ENCODE measurements at regions not wholly inside any gene's neighbourhood (a gene's known extent, or its start where the extent isn't known, plus 50 kb on each side); places are given as distances from the start of the nearest gene placed in this dataset.

GRCh38 chr20:57040466-57040865 is 226.0 kb downstream of the BMP7 start:
- ChIA-PET POLR2A (interaction anchor here (0.7 to 4.7 kb wide), 7 partner anchors 11 to 326 kb away, joined by 3 to 48 read pairs (median 3); no protein-coding TSS in a partner anchor), CTCF (interaction anchor here (1.4 to 1.5 kb wide), 2 partner anchors 9 to 21 kb away, joined by 3 to 5 read pairs; no protein-coding TSS in a partner anchor)
- H3K9me3 Mint-ChIP-seq (ENCODE audit: unreplicated experiment) = no peaks in the 10 kb centered on the region

GRCh38 chr20:57040924-57041323 is 225.5 kb downstream of the BMP7 start:
- Mint-ChIP-seq H3K27ac (ENCODE audit: low read depth, unreplicated experiment) (no peak overlapping the region), H3K4me3 (ENCODE audit: unreplicated experiment) (no peak overlapping the region), H3K9me3 (ENCODE audit: unreplicated experiment) (no peaks in the 10 kb centered on the region), H3K36me3 (ENCODE audit: insufficient read depth, unreplicated experiment) (no peaks in the 10 kb centered on the region), H3K27me3 (ENCODE audit: insufficient read depth, unreplicated experiment) (peaks cover 15% of the 10 kb centered on the region), H3K4me1 (ENCODE audit: insufficient read depth, unreplicated experiment) (peaks cover 10% of the 10 kb centered on the region)
- intact Hi-C loops (cut with micrococcal nuclease) = loop anchor here (10.0 kb wide), 1 partner anchor 406 kb away; no protein-coding TSS in a partner anchor
- CTCF ChIA-PET = interaction anchor here (0.5 to 1.4 kb wide), 5 partner anchors 10 to 490 kb away, joined by 3 to 4 read pairs (median 3); no protein-coding TSS in a partner anchor
- DNase-seq (ENCODE audit: unreplicated experiment) = peak; percentile 74
- TF ChIP-seq, protein P1, sequence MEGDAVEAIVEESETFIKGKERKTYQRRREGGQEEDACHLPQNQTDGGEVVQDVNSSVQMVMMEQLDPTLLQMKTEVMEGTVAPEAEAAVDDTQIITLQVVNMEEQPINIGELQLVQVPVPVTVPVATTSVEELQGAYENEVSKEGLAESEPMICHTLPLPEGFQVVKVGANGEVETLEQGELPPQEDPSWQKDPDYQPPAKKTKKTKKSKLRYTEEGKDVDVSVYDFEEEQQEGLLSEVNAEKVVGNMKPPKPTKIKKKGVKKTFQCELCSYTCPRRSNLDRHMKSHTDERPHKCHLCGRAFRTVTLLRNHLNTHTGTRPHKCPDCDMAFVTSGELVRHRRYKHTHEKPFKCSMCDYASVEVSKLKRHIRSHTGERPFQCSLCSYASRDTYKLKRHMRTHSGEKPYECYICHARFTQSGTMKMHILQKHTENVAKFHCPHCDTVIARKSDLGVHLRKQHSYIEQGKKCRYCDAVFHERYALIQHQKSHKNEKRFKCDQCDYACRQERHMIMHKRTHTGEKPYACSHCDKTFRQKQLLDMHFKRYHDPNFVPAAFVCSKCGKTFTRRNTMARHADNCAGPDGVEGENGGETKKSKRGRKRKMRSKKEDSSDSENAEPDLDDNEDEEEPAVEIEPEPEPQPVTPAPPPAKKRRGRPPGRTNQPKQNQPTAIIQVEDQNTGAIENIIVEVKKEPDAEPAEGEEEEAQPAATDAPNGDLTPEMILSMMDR (IDR thresholded peaks at IDR 0.05; ENCODE audit: unreplicated experiment) = no peak
- no TSS peak for BruUV-seq (replicated peaks)
- POLR2A ChIA-PET = interaction anchor here (0.7 to 4.7 kb wide), 6 partner anchors 10 to 326 kb away, joined by 3 to 48 read pairs (median 3); no protein-coding TSS in a partner anchor

More at GRCh38 chr20:57040466-57040865, 226.0 kb downstream of the BMP7 start:
- Mint-ChIP-seq H3K4me3 (ENCODE audit: unreplicated experiment) (no peak overlapping the region), H3K27ac (ENCODE audit: low read depth, unreplicated experiment) (no peak overlapping the region), H3K36me3 (ENCODE audit: insufficient read depth, unreplicated experiment) (no peaks in the 10 kb centered on the region), H3K27me3 (ENCODE audit: insufficient read depth, unreplicated experiment) (peaks cover 19% of the 10 kb centered on the region), H3K4me1 (ENCODE audit: insufficient read depth, unreplicated experiment) (peaks cover 10% of the 10 kb centered on the region)
- no TSS peak for BruUV-seq (replicated peaks)
- TF ChIP-seq, protein P1 (IDR thresholded peaks at IDR 0.05; ENCODE audit: unreplicated experiment) = no peak
- intact Hi-C loops (cut with micrococcal nuclease) = loop anchor here (10.0 kb wide), 1 partner anchor 406 kb away; no protein-coding TSS in a partner anchor
- DNase-seq (ENCODE audit: unreplicated experiment) = no peak

GRCh38 chr20:57043091-57043490 is 223.3 kb downstream of the BMP7 start:
- TF ChIP-seq, protein P1 (IDR thresholded peaks at IDR 0.05; ENCODE audit: unreplicated experiment) = no peak
- Mint-ChIP-seq H3K9me3 (ENCODE audit: unreplicated experiment) (no peaks in the 10 kb centered on the region), H3K36me3 (ENCODE audit: insufficient read depth, unreplicated experiment) (no peaks in the 10 kb centered on the region), H3K27ac (ENCODE audit: low read depth, unreplicated experiment) (no peak overlapping the region), H3K4me3 (ENCODE audit: unreplicated experiment) (no peak overlapping the region), H3K27me3 (ENCODE audit: insufficient read depth, unreplicated experiment) (no peaks in the 10 kb centered on the region), H3K4me1 (ENCODE audit: insufficient read depth, unreplicated experiment) (peaks cover 18% of the 10 kb centered on the region)
- intact Hi-C loops (cut with micrococcal nuclease) = loop anchor here (10.0 kb wide), 1 partner anchor 408 kb away; no protein-coding TSS in a partner anchor
- DNase-seq (ENCODE audit: unreplicated experiment) = peak; percentile 24
- ChIA-PET CTCF (interaction anchor here (0.6 to 4.4 kb wide), 10 partner anchors 16 to 525 kb away, joined by 3 to 29 read pairs (median 3); no protein-coding TSS in a partner anchor), POLR2A (interaction anchor here (0.5 to 4.7 kb wide), 18 partner anchors 9 to 651 kb away, joined by 3 to 48 read pairs (median 5); partner anchors contain the start of genes AURKA and CSTF1)
- no TSS peak for BruUV-seq (replicated peaks)

GRCh38 chr20:57043669-57044268 is 222.7 kb downstream of the BMP7 start:
- POLR2A ChIA-PET = interaction anchor here (0.7 to 4.7 kb wide), 17 partner anchors 8 to 651 kb away, joined by 3 to 48 read pairs (median 5); partner anchors contain the start of genes AURKA and CSTF1
- no peak overlapping the region for H3K4me3 Mint-ChIP-seq (ENCODE audit: unreplicated experiment)
- CTCF ChIA-PET = interaction anchor here (0.6 to 4.4 kb wide), 11 partner anchors 15 to 1591 kb away, joined by 3 to 29 read pairs (median 3); no protein-coding TSS in a partner anchor
- no peaks in the 10 kb centered on the region for H3K9me3 Mint-ChIP-seq (ENCODE audit: unreplicated experiment)
- H3K4me1 Mint-ChIP-seq (ENCODE audit: insufficient read depth, unreplicated experiment) = peaks cover 18% of the 10 kb centered on the region
- no TSS peak for BruUV-seq (replicated peaks)
- no peak for DNase-seq (ENCODE audit: unreplicated experiment)
- H3K27me3 Mint-ChIP-seq (ENCODE audit: insufficient read depth, unreplicated experiment) = no peaks in the 10 kb centered on the region
- H3K36me3 Mint-ChIP-seq (ENCODE audit: insufficient read depth, unreplicated experiment) = no peaks in the 10 kb centered on the region
- H3K27ac Mint-ChIP-seq (ENCODE audit: low read depth, unreplicated experiment) = no peak overlapping the region
- intact Hi-C loops (cut with micrococcal nuclease) = loop anchor here (10.0 kb wide), 1 partner anchor 409 kb away; no protein-coding TSS in a partner anchor
- TF ChIP-seq, protein P1 (IDR thresholded peaks at IDR 0.05; ENCODE audit: unreplicated experiment) = no peak
